H1 (cell line): ENCODE measurements at regions not wholly inside any gene's neighbourhood (a gene's known extent, or its start where the extent isn't known, plus 50 kb on each side); places are given as distances from the start of the nearest gene placed in this dataset.

Experiments used
- CHD7 ChIP-seq: fragments of 300-600 bp; sonication (generic); IDR thresholded peaks from 2 replicates; pipeline ENCODE4 v1.7.1; 2012; ENCODE audit warnings: low read length, moderate library complexity, mild to moderate bottlenecking, inconsistent platforms; ENCODE audit not compliant: insufficient replicate concordance

GRCh38 chr14:46404865-46405811 lies 246.4 kb downstream of the RPL10L start (continued):
- TF ChIP-seq CHD7, result peak; percentile 43
- TF ChIP-seq, all 59 proteins: peak for 4
